ENCODE measurements at regions not wholly inside any gene's neighbourhood (a gene's known extent, or its start where the extent isn't known, plus 50 kb on each side); places are given as distances from the start of the nearest gene placed in this dataset.
"Not testable (repeated sequence)": the region's sequence is repeated elsewhere in the genome, so short reads cannot be mapped to it uniquely, and the experiment has no call there.

DNA sequence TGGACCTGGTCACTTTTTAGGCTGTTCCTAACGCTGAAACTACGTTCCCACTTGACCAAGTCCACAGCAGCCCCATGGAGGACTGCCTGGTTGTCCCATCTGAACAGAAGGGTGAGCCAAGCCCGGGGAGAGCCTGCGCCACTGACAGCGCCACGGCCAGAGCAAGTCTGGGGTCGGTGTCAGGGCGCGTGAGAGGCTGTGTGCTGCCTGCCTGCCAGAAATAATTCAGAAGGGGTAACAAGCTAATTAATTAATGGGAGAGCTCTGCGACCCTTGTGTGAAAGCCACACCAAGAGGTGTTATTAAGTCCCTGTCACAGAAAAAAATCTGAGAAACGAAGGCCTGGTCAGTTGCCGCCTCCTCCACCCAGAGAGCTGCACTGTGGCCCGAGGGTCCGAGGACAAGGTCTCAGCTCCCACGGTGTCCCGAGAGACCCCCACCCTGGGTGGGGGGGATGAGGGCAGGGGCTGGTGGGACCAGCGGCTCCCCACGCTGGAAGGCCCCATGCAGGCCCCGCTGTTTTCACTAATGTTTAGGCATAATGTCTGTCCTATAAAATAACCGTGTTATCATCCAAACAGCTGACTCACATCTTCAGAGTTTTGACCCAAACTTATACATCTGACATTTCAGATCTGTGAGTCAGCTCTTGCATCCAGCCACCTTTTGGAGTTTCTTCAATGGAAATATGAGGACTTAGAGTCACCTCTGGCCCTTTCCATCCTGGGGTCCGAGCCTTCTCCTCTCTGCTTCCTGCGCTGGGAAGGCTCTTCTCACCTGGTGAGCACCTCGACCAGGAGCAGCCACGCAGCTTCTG lies 58.5 kb downstream of the DLL1 start:
- no peak for DNase-seq

- DNase-seq: peak in 1 of 14 donors; percentile 11
Measured at GRCh38 chr6:170231293-170232185, 59.3 kb downstream of the DLL1 start.

DNA sequence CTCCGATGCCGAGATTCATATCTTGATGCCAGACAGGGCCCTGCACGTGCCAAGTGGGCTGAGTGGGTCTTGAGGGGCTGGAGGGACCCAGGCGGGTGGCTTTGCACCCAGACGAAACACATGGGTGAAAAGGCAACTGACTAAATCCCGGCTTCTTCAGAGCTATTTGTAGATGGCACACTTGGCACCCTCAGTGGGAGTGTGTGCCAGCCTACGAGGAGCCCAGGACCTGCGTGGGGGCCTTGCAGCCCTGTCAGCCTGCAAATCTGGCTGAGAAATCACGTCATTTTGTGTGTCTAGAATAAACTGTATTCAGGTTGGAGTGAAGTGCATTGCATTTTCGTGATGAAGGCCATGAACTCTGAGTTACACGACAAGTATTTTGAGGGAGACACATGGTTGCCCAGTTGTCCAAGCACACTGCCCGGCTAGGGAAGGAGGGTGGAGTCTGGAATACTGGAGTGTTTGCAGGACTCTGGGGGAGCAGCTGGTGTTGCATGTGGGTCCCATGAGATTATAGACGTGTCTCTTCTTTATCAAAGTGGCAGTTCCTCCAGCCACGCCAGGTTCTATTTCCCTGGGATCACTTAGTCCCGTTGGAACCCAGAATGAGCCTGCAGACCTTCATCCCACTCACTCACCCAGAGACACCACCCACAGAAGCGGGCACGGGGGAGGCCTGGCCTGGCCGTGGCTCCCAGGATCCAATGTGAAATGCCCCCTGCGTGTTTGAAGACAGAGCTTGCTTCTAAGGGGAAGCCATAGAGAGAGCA lies 60.2 kb downstream of the DLL1 start:
- peak in 1 of 14 donors; percentile 82 for DNase-seq

GRCh38 chr6:170229851-170230519 lies 60.9 kb downstream of the DLL1 start:
- no peak for DNase-seq

GRCh38 chr6:170229396-170229795 lies 61.5 kb downstream of the DLL1 start:
- no peak for DNase-seq

- no peak for DNase-seq
Measured at GRCh38 chr6:170228946-170229310, 62.0 kb downstream of the DLL1 start.

DNA sequence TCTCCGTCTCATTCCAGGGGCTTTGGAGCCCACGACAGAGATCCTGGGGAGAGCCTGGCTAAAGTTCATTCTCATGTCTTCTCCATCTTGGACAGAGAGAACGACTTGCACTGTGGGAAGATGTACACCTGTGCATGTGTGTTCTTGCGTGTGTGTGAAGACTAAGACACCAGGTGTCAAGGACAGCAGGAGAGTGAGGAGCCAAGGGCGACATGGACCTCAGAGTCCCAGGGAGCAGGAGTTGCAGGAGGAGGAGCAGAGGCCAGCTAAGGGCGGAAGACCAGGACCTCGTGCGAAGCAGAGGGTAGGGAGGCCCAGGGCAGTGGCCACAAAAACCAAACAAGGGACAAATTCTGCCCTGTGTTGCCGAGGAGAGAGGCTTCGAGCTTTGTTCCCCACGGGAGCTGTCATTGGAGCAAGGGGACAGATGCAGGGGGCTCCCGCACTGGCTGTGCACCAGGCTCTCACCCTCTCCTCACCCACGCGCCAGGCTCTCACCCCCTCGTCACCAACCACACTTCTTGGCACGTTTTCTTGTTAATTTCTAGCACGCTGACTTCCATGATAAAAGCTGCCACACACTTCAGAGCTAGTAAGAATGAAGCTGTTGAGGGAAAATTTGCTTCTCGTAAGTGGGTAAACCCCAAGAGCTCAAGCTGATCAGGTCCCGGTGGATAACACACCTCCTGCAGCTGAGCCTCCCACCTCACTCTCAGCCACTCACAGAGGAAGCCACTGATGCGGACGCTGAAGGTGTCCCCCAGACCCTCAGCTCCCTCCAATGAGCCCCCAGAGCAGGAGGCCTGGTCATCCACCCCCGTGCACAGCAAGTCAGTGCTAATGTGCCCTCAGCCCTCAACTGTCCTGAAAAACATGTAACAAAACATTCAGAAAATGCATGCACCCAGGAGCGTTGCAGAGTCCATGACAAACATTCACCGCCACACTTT lies 62.6 kb downstream of the DLL1 start:
- no peak for DNase-seq

DNA sequence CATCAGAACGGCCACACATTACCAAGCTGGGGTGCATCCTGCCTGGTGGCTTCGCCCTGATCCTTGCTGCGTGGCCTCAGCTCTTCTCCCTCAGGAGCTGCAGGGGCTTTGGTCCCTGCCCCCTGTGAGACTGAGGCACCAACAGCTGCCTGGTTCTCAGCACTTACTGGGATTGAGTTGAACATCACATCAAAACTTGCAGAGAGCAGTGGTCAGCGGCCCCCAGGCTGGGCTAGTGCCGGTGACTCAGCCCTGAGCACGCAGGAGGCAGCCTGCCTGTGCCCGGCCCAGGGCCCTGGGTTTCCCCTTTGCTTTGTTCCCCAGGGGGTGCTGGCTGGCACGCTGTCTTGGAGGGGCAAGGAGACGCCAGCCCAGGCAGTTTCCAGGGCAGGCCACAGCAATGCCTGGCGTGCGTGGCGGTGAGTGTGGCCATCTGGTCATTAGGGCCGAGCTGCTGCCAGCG lies 63.3 kb downstream of the DLL1 start:
- peak in 3 of 14 donors; percentile 27 to 48 (median 29) for DNase-seq

- DNase-seq: no peak
Measured at GRCh38 chr6:170226647-170227046, 64.2 kb downstream of the DLL1 start.

DNA sequence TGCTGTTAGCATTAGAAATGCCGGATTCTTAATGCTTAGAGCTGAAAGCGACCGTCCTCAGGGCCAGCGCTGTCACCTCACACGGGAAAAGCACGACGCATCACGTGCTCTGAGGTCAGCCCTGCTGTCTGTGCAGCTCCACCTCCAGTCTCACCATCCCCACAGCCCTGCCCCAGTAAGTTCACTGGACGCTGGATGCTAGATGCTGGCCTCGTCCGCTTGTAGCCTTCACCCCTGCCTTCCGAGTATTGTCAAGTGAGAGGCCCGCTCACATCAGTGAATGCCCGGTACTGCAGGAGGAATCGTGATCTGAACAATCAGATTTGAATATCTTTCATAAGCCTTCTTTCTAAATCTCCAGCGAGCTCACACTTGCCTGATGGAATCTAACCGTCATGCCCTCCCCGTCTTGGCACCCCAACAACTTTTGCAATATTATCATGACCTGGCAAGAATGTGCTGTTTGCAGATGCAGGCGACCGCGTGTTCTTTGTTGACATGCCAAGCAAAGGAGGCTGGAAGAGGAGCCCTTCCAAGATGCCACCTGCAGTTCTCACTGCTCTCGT lies 64.9 kb downstream of the DLL1 start:
- no peak for DNase-seq

GRCh38 chr6:170224694-170225660 lies 65.9 kb downstream of the DLL1 start:
- no peak for DNase-seq

GRCh38 chr6:170223718-170224693 lies 66.9 kb downstream of the DLL1 start:
- no peak for DNase-seq

- no peak for DNase-seq
Measured at GRCh38 chr6:170222498-170223471, 68.1 kb downstream of the DLL1 start.

DNA sequence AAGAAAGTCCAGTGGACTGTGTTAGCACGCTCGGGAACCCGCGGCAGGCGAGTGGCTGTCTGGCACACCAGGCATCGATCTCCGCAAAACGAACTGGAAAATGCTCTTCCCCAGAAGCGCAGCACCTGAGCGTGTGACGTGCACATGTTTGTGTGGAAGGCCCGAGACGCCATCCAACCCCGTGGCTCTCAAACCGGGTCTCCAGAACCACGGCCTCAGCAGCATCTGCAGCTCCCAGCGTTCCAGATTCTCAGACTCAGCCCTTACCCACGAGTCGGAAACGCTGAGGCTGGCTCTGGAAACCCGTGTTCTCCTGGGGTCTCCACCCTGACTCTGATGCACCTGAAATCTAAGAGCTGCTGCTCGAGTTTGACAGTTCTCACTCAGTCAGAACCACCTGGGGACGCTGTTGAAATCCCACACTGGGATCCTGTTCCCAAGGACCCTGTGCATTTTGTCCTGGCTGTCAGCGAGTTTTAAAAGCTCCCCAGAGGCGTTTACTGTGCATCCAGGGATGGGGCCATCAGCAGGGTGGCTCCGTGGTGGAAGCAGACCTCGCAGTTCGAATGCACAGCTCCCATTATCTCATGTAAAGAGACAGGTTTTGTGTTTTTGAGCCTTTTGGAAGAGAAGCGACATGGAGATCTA lies 69.0 kb downstream of the DLL1 start:
- DNase-seq: no peak

- no peak for DNase-seq
Measured at GRCh38 chr6:170221052-170221752, 69.7 kb downstream of the DLL1 start.

GRCh38 chr6:170213637-170214018 lies 77.2 kb downstream of the DLL1 start:
- DNase-seq: not testable (repeated sequence)

All from C1 segment of cervical spinal cord (tissue), 14 donors.